Fibroblast of lung (primary cell): ENCODE measurements at regions not wholly inside any gene's neighbourhood (a gene's known extent, or its start where the extent isn't known, plus 50 kb on each side); places are given as distances from the start of the nearest gene placed in this dataset.

Experiments used
- DNase-seq, 2 donors: peaks; one replicate each; pipeline versions ENCODE4 v3.0.0 to v3.0.0-alpha.2; 2010; ENCODE audit warnings: low read depth in 2 of 2
- H2AFZ ChIP-seq: 2 replicates; pipeline ENCODE4 v1.5.1; 2012; ENCODE audit warnings: low read length, control low read depth, inconsistent platforms
- H3K27ac ChIP-seq: 2 replicates; pipeline ENCODE4 v1.5.1; 2011; ENCODE audit warnings: low read length, control low read depth; ENCODE audit not compliant: insufficient read depth
- H3K27me3 ChIP-seq: 2 replicates; pipeline ENCODE4 v1.5.1; 2011; ENCODE audit warnings: mild to moderate bottlenecking, low read length; ENCODE audit not compliant: control insufficient read depth, insufficient read depth
- H3K36me3 ChIP-seq: 2 replicates; pipeline ENCODE4 v1.5.1; 2011; ENCODE audit warnings: low read length; ENCODE audit not compliant: control insufficient read depth, insufficient read depth
- H3K4me1 ChIP-seq: 2 replicates; pipeline ENCODE4 v1.5.1; 2011; ENCODE audit warnings: low read length; ENCODE audit not compliant: control insufficient read depth, insufficient read depth; ENCODE audit errors: extremely low read depth
- H3K4me2 ChIP-seq: 2 replicates; pipeline ENCODE4 v1.5.1; 2011; ENCODE audit warnings: low read length, control low read depth; ENCODE audit not compliant: insufficient read depth; ENCODE audit errors: extremely low read depth
- H3K4me3 ChIP-seq, 4 experiments: fragments of 200-600 bp in 1 of 4; sonication (generic) in 1 of 4; replicated peaks in 1 of 4; 2 replicates each; pipeline ENCODE4 v1.5.1; 2011 to 2016; ENCODE audit warnings: low read length in 4 of 4, low read depth in 3 of 4, mild to moderate bottlenecking in 3 of 4, control low read depth in 2 of 4, inconsistent platforms in 1 of 4, mixed read lengths in 1 of 4; ENCODE audit not compliant: insufficient read depth in 1 of 4; ENCODE audit errors: control extremely low read depth in 1 of 4
- H3K79me2 ChIP-seq: 2 replicates; pipeline ENCODE4 v1.5.1; 2012; ENCODE audit warnings: mild to moderate bottlenecking, low read length, inconsistent platforms; ENCODE audit not compliant: control insufficient read depth, insufficient read depth
- H3K9ac ChIP-seq: 2 replicates; pipeline ENCODE4 v1.5.1; 2011; ENCODE audit warnings: mild to moderate bottlenecking, low read length, control low read depth; ENCODE audit not compliant: insufficient read depth
- H3K9me3 ChIP-seq: 2 replicates; pipeline ENCODE4 v1.5.1; 2012; ENCODE audit warnings: low read depth, low read length; ENCODE audit not compliant: control insufficient read depth, insufficient read depth
- H4K20me1 ChIP-seq: 2 replicates; pipeline ENCODE4 v1.5.1; 2011; ENCODE audit warnings: low read length; ENCODE audit not compliant: control insufficient read depth, insufficient read depth; ENCODE audit errors: extremely low read depth
- CTCF ChIP-seq, 2 donors: IDR thresholded peaks in 1 of 2; conservative IDR thresholded peaks in 1 of 2; 1 replicate in 1 of 2; 2 replicates in 1 of 2; pipeline ENCODE4 v1.5.1; 2011 to 2012; ENCODE audit warnings: low read length in 2 of 2, control low read depth in 1 of 2, inconsistent platforms in 1 of 2, low read depth in 1 of 2, mild to moderate bottlenecking in 1 of 2
- EZH2 ChIP-seq: IDR thresholded peaks from 2 replicates; pipeline ENCODE4 v1.5.1; 2012; ENCODE audit warnings: low read length, control low read depth, mild to moderate bottlenecking; ENCODE audit errors: missing control alignments

GRCh38 chr1:110798691-110799256 lies 74.2 kb upstream of the CD53 start:
- no peak overlapping the region for H3K27ac ChIP-seq
- no peaks in the 10 kb centered on the region for H3K9me3 ChIP-seq
- no peaks in the 10 kb centered on the region for H3K79me2 ChIP-seq
- H3K9ac ChIP-seq: no peak overlapping the region
- H4K20me1 ChIP-seq: no peaks in the 10 kb centered on the region
- no peak overlapping the region for H3K4me2 ChIP-seq
- no peak overlapping the region for H2AFZ ChIP-seq
- TF ChIP-seq EZH2: no peak
- no peak for TF ChIP-seq CTCF (conservative IDR thresholded peaks at IDR 0.05 in 1 of 2, IDR thresholded peaks at IDR 0.05 in 1 of 2; ENCODE audit: low read depth in 1 of 2, low read length in 2 of 2)
- H3K4me1 ChIP-seq: no peaks in the 10 kb centered on the region
- H3K27me3 ChIP-seq: no peaks in the 10 kb centered on the region
- H3K4me3 ChIP-seq: no peak overlapping the region
- H3K36me3 ChIP-seq: no peaks in the 10 kb centered on the region
- no peak for DNase-seq

DNA sequence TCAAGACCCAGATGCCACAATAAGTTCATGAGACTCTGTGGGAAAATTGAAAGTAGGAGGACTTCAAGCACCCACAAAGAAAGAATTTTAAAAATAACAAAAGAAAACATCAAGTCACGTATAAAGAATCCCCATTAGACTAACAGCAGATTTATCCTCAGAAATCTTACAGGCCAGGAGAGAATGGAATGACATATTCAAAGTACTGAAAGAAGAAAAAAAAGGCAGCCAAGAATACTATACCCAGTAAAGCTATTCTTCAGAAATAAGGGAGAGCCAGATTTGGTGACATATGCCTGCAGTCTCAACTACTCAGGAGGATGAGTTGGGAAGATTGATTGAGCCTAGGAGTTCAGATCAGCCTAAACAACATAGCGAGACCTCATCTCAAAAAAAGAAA lies 84.3 kb upstream of the CD53 start:
- Histone ChIP-seq H3K4me1 (no peaks in the 10 kb centered on the region), H2AFZ (no peak overlapping the region), H3K79me2 (no peaks in the 10 kb centered on the region), H3K9me3 (no peaks in the 10 kb centered on the region), H3K4me3 (no peak overlapping the region), H3K27ac (no peak overlapping the region), H4K20me1 (no peaks in the 10 kb centered on the region), H3K4me2 (no peak overlapping the region), H3K36me3 (no peaks in the 10 kb centered on the region), H3K27me3 (no peaks in the 10 kb centered on the region), H3K9ac (no peak overlapping the region)
- no peak for DNase-seq
- no peak for TF ChIP-seq CTCF (conservative IDR thresholded peaks at IDR 0.05 in 1 of 2, IDR thresholded peaks at IDR 0.05 in 1 of 2; ENCODE audit: low read depth in 1 of 2, low read length in 2 of 2)
- no peak for TF ChIP-seq EZH2

- Histone ChIP-seq H3K36me3 (no peaks in the 10 kb centered on the region), H3K27ac (no peak overlapping the region), H2AFZ (no peak overlapping the region), H3K4me2 (no peak overlapping the region), H3K79me2 (no peaks in the 10 kb centered on the region), H3K4me3 (no peak overlapping the region), H4K20me1 (no peaks in the 10 kb centered on the region), H3K4me1 (no peaks in the 10 kb centered on the region), H3K9me3 (no peaks in the 10 kb centered on the region), H3K9ac (no peak overlapping the region), H3K27me3 (no peaks in the 10 kb centered on the region)
- TF ChIP-seq CTCF (conservative IDR thresholded peaks at IDR 0.05 in 1 of 2, IDR thresholded peaks at IDR 0.05 in 1 of 2; ENCODE audit: low read depth in 1 of 2, low read length in 2 of 2): no peak
- no peak for TF ChIP-seq EZH2
- no peak for DNase-seq
Observed at GRCh38 chr1:110787328-110788071, 85.4 kb upstream of the CD53 start.
